ENCODE measurements at regions not wholly inside any gene's neighbourhood (a gene's known extent, or its start where the extent isn't known, plus 50 kb on each side); places are given as distances from the start of the nearest gene placed in this dataset.
"Not testable (repeated sequence)": the region's sequence is repeated elsewhere in the genome, so short reads cannot be mapped to it uniquely, and the experiment has no call there.

- DNase-seq = not testable (repeated sequence)
These were observed 275.0 kb upstream of the PDE3A start for GRCh38 chr12:20093190-20093810.

- no peak for DNase-seq
These were observed 271.9 kb upstream of the PDE3A start for GRCh38 chr12:20096430-20096829.

DNA sequence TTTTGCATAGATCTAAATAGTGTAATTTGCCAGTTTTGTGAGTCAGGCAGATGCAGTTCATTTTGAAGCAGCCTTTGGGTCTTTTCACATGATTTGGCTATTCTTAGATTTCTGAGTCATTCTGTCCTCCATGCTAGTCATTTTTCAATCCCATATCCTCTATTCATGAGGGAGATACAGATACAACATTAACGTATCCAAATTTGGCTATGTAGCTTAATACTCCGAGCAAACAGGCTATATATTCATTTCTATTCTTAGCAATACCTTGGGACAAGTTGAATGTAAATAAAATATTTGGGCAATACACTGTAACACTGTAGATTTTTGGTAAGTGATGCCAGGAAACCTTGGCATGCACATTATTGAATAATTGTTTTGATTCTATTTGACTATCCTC, 270.7 kb upstream of the PDE3A start:
- DNase-seq = no peak

GRCh38 chr12:20099395-20100183, 268.7 kb upstream of the PDE3A start:
- no peak for DNase-seq

DNA sequence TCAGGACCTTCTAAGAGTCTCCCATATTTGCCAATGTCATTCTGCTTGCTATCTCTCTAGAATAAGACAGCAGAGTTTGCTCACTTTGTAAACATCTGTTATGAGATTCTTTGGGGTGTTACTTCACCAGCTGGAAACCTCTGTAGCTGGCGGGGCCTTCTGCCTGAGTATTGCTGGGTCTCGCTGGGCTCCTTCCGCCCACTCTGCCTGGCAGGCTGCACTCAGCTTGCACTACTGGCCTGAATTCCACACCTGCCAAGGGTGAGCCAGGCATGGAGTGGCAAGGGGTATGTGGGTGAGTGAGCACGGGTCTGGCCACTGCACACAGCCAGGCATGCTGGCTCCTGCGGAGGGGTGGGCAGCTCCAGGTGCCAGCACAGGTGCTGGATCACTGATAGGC, 267.3 kb upstream of the PDE3A start:
- no peak for DNase-seq

GRCh38 chr12:20105943-20106342, 262.4 kb upstream of the PDE3A start:
- no peak for DNase-seq

- DNase-seq = no peak
These were observed 258.7 kb upstream of the PDE3A start for GRCh38 chr12:20109676-20110075.

DNA sequence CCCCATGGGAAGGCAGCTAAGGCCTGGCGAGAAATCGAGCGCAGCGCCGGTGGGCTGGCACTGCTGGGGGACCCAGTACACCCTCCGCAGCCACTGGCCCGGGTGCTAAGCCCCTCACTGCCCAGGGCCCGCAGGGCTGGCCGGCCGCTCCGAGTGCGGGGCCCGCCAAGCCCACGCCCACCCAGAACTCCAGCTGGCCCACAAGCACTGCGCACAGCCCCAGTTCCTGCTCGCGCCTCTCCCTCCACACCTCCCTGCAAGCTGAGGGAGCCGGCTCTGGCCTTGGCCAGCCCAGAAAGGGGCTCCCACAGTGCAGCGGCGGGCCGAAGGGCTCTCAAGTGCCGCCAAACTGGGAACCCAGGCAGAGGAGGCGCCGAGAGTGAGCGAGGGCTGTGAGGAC, 253.0 kb upstream of the PDE3A start:
- DNase-seq = not testable (repeated sequence)

DNA sequence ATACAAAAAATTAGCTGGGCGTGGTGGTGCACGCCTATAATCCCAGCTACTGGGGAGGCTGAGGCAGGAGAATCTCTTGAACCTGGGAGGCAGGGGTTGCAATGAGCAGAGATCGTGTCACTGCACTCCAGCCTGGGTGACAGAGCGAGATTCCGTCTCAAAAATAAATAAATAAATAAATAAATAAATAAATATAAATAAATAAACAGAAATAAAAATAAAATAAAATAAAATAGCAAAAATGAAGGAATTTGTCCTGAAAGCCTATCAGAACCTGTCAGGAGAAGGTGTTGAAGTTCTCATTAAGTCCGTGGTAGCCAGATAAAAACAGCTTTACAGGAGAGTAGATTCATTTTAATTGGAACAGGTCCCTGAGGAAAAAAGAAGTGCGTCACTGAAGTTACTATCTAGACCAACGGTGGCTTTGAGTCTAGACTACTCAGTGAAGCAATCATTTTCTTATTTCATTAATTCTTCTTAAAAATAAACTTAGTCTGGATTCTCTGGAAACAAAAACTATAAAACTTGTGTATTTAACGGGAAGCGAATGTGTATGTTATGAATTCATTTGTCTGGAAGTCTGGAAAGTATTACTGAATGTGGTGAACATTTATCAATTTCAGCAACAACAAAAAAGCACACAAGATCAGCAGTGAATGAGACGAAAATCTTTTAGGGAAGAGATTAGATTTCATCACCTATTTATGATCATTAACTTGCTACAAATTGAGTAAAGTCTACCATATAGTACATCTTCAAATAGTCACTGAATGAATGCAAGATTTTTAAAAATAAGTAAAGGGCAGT, 248.5 kb upstream of the PDE3A start:
- no peak for DNase-seq

GRCh38 chr12:20120403-20120725, 248.0 kb upstream of the PDE3A start:
- no peak for DNase-seq

- DNase-seq = no peak
These were observed 246.1 kb upstream of the PDE3A start for GRCh38 chr12:20122274-20122673.

DNA sequence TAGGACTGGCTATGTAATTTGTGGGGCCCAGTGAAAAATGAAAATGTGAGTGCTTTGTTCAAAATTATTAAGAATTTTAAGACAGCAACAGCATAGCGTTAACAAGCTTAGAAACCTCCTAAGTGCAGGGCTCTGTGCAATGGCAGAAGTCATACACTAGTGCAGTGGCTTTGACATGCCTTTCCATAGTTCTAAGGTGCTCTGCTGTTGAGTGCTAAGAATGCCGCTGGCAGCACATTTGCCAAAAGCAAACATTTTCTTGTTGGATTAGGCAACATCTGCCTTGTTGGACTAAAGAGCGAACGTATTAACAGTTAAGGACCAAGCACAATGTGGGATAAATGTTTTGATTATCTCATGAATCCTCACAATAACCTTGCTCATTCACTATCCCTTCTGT, 244.9 kb upstream of the PDE3A start:
- DNase-seq = no peak

DNA sequence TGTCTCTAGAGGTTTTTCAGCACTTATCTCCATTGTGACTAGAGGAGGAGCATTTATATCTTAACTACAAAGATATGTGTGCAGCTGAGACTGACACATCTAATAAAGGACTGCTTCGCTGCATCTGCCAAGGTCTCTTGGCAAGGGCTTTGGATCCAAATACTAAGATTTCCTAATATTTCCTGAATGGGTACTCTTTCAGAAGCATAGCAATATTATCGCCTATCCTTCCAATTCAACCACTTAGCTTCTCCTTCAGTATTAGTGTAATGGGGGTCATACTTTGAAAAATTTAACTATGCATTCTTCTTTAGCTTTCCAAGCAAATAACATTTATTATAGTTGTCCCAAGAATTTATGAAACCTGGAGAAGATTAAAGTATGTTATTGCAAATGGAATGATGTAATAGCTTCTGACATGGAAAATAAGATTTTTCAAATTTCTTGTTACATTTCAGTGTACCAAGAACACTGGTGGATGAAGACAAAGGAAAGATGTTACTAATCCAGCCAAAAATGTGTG, 243.0 kb upstream of the PDE3A start:
- DNase-seq = no peak

GRCh38 chr12:20126601-20127000, 241.7 kb upstream of the PDE3A start:
- no peak for DNase-seq

DNA sequence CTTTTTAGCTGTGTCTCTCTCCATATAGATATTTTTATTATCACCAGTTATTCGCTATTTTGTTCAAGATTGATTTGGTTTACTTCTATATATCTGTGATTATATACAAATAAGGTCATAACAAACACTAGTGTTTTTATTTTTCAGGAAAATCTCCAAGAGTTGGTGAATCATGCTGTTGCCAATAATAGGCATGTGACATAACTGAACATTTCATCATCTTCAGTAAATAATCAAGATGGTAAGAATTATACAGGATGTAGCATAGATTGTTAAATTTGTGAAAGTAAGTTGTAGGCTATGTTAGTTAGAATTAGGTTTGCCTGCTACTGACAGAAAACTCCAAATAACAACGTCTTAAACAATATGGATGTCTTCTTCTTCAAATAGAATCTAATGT, 240.9 kb upstream of the PDE3A start:
- no peak for DNase-seq

- no peak for DNase-seq
These were observed 239.4 kb upstream of the PDE3A start for GRCh38 chr12:20128928-20129327.

GRCh38 chr12:20132818-20133217, 235.5 kb upstream of the PDE3A start:
- no peak for DNase-seq

- DNase-seq = no peak
These were observed 233.7 kb upstream of the PDE3A start for GRCh38 chr12:20134652-20135051.

GRCh38 chr12:20140751-20141150, 227.6 kb upstream of the PDE3A start:
- no peak for DNase-seq

DNA sequence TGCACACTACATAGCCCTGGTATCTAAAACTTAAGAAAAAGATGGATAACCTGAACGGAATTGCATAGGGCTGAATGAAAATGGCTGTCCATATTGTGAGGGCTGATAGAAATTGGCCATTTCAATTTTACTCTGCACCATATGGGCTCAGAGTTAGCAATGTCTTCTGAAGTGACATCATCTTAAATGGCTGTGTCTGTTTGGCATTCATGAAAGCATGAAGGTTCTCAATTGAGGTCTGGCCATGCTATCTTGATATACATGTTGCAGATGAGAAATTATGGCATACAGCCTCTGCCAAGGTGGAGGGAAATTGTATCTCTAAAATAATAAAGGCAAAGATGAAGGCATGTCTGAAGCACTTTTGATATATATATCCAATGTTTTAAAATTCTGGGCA, 226.0 kb upstream of the PDE3A start:
- no peak for DNase-seq

DNA sequence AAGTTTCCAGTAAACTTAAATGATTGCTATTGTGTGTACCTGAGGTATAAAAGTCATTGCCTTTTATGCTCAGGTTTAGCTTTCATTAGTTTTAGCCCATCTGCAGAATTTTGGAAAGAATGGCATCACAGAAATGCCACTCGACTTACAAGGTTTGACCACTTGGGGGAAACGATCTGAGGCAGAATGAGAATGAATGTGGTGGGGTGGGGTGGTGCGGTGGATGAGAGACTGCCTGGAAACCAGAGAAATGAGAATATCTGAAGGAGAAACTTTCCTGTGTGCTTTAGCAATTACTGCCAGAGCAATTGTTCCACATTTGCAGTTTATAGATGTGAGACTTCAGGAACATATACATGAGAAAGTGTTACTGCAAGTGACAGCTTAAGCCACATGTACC, 225.4 kb upstream of the PDE3A start:
- DNase-seq = no peak

GRCh38 chr12:20144341-20144740, 224.0 kb upstream of the PDE3A start:
- DNase-seq = no peak

GRCh38 chr12:20148241-20148640, 220.1 kb upstream of the PDE3A start:
- DNase-seq = no peak

Measured in stimulated activated CD4-positive, alpha-beta T cell treated with anti-CD3 and anti-CD28 coated beads, Interleukin-2, amount 100 ng/mL, for 24 hours (primary cell).